Panc1 (cell line): ENCODE measurements at regions not wholly inside any gene's neighbourhood (a gene's known extent, or its start where the extent isn't known, plus 50 kb on each side); places are given as distances from the start of the nearest gene placed in this dataset.

Experiments used
- ATAC-seq: fragments of 200-7000 bp; cut with Tn5 transposase; 2 replicates; pipeline ENCODE4 v1.9.1; 2020; ENCODE audit warnings: mild to moderate bottlenecking, moderate library complexity
- BruUV-seq: library from RNA; stranded (reverse); fragments of 400-500 nt; replicated peaks from 2 replicates; lab custom pipeline; 2021; lab: Mats Ljungman, UMichigan
- CTCF ChIA-PET: fragments of 300-600 bp; sonication (Branson Sonifier 250); formaldehyde crosslinking; loops from one replicate; lab custom pipeline; 2022; ENCODE audit warnings: antibody characterized with exemption; lab: Charles Lee
- POLR2A ChIA-PET: fragments of 300-600 bp; sonication (Branson Sonifier 250); formaldehyde crosslinking; loops from one replicate; lab custom pipeline; 2022; ENCODE audit warnings: antibody characterized with exemption; lab: Charles Lee
- DNase-seq: peaks from one replicate; pipeline ENCODE4 v3.0.0-alpha.2; 2010; ENCODE audit warnings: low read depth, low spot score
- H3K27ac ChIP-seq: 2 replicates; pipeline ENCODE4 v1.5.1; 2011; ENCODE audit warnings: mild to moderate bottlenecking, low read length, inconsistent platforms
- H3K27me3 ChIP-seq: fragments of 200-500 bp; sonication (Bioruptor generic); 2 replicates; pipeline ENCODE4 v1.6.0; 2014; ENCODE audit warnings: low read length, inconsistent platforms; ENCODE audit not compliant: control insufficient read depth, insufficient read depth
- H3K36me3 ChIP-seq: fragments of 200-500 bp; sonication (Bioruptor generic); 2 replicates; pipeline ENCODE4 v1.5.1; 2014; ENCODE audit warnings: inconsistent platforms, mild to moderate bottlenecking, low read length, moderate library complexity; ENCODE audit not compliant: control insufficient read depth, insufficient read depth
- H3K4me1 ChIP-seq: 2 replicates; pipeline ENCODE4 v1.5.1; 2011; ENCODE audit warnings: inconsistent platforms, mild to moderate bottlenecking, low read length, moderate library complexity; ENCODE audit not compliant: control insufficient read depth, insufficient read depth
- H3K4me3 ChIP-seq, 2 experiments: 2 replicates each; pipeline ENCODE4 v1.5.1; 2011 to 2012; ENCODE audit warnings: low read depth in 2 of 2, low read length in 2 of 2, mild to moderate bottlenecking in 2 of 2, inconsistent platforms in 1 of 2, moderate library complexity in 1 of 2
- H3K9me3 ChIP-seq: fragments of 200-500 bp; sonication (Bioruptor generic); 2 replicates; pipeline ENCODE4 v1.5.1; 2014; ENCODE audit warnings: low read depth, mild to moderate bottlenecking, inconsistent platforms, low read length, moderate library complexity; ENCODE audit not compliant: control insufficient read depth, insufficient read depth
- POLR2AphosphoS5 ChIP-seq: IDR thresholded peaks from 2 replicates; pipeline ENCODE4 v1.6.1; 2012; ENCODE audit warnings: mild to moderate bottlenecking, low read depth, low read length, moderate library complexity
- SIN3A ChIP-seq: IDR thresholded peaks from 2 replicates; pipeline ENCODE4 v1.6.1; 2012; ENCODE audit warnings: low read depth, mild to moderate bottlenecking, low read length, moderate library complexity, borderline replicate concordance; ENCODE audit not compliant: insufficient read depth
- TCF7L2 ChIP-seq: IDR thresholded peaks from 2 replicates; pipeline ENCODE4 v1.6.1; 2011; ENCODE audit warnings: mild to moderate bottlenecking, low read depth, low read length, inconsistent platforms
- in situ Hi-C: cut with HindIII; loops from 2 replicates; pipeline ENCODE4 v1.10.0; 2016; ENCODE audit warnings: low sequenced_read_pairs, low pct_unique_long_range_greater_than_20kb
- intact Hi-C: fragments of 100-400 bp; cut with micrococcal nuclease; formaldehyde crosslinking; loops from one replicate; pipeline ENCODE4 v1.10.0; 2022; ENCODE audit not compliant: unreplicated experiment
- TF ChIP-seq, protein P1 (sequence below), 2 experiments: IDR thresholded peaks; 2 replicates each; pipeline ENCODE4 v1.6.1; 2011 to 2012; ENCODE audit warnings: low read depth in 2 of 2, control low read depth in 1 of 2, low read length in 1 of 2, mild to moderate bottlenecking in 1 of 2, moderate library complexity in 1 of 2; ENCODE audit not compliant: insufficient read depth in 1 of 2
- TF ChIP-seq, protein P2 (sequence below): fragments of 450-650 bp; IDR thresholded peaks from 2 replicates; pipeline ENCODE4 v1.5.1; 2017; ENCODE audit warnings: mild to moderate bottlenecking

DNA sequence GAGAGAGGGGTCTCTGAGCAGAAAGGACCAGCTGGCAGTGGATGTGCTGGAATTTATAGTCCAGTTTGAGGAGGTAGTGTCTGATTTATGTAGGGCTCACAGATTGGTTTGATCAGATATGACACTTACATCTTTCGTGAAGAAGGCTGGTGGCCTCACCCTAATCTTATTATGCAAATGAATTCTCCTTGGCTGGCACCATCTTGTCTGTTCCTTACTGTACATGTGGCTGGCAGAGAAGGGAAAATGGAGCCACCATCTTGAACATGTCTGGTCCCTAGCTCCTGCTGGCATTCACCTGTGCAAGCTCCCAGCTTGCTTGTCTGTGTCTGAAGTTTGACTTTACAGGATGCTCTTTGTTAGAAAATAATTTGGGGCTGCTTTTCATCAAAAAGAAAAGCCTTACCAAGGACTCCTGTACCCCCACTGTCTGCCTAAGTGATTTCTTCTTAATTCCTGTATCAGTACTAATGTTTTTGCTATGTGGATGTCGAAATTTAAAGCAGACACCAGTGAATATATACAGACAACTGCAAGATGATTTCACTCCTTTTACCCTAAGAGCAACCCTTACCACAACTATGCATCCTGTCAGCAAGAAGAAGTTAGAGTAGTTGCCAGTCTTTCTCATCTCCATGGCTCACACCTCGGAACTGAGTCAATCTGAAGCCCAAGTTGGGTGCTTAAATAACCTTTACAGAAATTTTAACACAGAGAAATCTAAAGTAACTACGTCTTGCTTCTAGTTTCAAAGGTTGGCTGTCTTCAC is 322.0 kb upstream of the SEMA3D start:
- DNase-seq = no peak
- in situ Hi-C loops = no loop called here
- CTCF ChIA-PET = no interaction called here

DNA sequence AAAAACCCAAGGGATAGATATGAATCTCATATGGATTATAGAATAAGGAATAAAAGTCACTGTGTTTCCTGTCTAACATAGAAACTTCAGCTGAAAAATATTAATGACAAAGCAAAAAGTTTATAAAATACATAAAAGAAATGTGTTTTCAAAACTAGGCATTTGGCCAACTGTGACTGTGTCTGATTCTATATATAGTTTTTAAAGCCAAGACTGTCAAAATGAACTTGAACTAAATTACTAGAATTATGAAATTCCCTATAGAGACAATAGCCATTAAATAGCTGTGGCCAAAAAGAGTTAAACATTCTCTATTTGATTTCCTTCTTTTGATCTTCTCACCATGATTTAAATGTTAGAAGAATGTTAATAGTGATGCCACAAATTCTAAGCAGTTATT is 311.2 kb upstream of the SEMA3D start:
- DNase-seq (no peak), ATAC-seq (no peak)
- ChIA-PET POLR2A (no interaction called here), CTCF (no interaction called here)
- no peak overlapping the region for H3K4me3 ChIP-seq
- H3K4me1 ChIP-seq = no peaks in the 10 kb centered on the region
- BruUV-seq = no TSS peak
- in situ Hi-C loops (no loop called here), intact Hi-C loops (no loop called here)
- H3K9me3 ChIP-seq = no peaks in the 10 kb centered on the region
- TF ChIP-seq POLR2AphosphoS5 = no peak
- no peaks in the 10 kb centered on the region for H3K36me3 ChIP-seq
- H3K27ac ChIP-seq = no peak overlapping the region
- H3K27me3 ChIP-seq = no peaks in the 10 kb centered on the region

More for the DNA sequence above, 322.0 kb upstream of the SEMA3D start:
- Histone ChIP-seq H3K27me3 (no peaks in the 10 kb centered on the region), H3K4me1 (no peaks in the 10 kb centered on the region), H3K4me3 (no peak overlapping the region), H3K36me3 (no peaks in the 10 kb centered on the region; the same call in 1 of the 2 replicates), H3K27ac (no peak overlapping the region), H3K9me3 (no peaks in the 10 kb centered on the region)
- intact Hi-C loops = no loop called here
- no TSS peak for BruUV-seq
- no peak for ATAC-seq
- POLR2A ChIA-PET = no interaction called here
- TF ChIP-seq TCF7L2 (no peak), SIN3A (no peak), POLR2AphosphoS5 (no peak)
- TF ChIP-seq, protein P1, sequence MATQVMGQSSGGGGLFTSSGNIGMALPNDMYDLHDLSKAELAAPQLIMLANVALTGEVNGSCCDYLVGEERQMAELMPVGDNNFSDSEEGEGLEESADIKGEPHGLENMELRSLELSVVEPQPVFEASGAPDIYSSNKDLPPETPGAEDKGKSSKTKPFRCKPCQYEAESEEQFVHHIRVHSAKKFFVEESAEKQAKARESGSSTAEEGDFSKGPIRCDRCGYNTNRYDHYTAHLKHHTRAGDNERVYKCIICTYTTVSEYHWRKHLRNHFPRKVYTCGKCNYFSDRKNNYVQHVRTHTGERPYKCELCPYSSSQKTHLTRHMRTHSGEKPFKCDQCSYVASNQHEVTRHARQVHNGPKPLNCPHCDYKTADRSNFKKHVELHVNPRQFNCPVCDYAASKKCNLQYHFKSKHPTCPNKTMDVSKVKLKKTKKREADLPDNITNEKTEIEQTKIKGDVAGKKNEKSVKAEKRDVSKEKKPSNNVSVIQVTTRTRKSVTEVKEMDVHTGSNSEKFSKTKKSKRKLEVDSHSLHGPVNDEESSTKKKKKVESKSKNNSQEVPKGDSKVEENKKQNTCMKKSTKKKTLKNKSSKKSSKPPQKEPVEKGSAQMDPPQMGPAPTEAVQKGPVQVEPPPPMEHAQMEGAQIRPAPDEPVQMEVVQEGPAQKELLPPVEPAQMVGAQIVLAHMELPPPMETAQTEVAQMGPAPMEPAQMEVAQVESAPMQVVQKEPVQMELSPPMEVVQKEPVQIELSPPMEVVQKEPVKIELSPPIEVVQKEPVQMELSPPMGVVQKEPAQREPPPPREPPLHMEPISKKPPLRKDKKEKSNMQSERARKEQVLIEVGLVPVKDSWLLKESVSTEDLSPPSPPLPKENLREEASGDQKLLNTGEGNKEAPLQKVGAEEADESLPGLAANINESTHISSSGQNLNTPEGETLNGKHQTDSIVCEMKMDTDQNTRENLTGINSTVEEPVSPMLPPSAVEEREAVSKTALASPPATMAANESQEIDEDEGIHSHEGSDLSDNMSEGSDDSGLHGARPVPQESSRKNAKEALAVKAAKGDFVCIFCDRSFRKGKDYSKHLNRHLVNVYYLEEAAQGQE (IDR thresholded peaks at IDR 0.05; ENCODE audit: insufficient read depth in 1 of 2, low read depth in 2 of 2, low read length in 1 of 2) = no peak
- TF ChIP-seq, protein P2, sequence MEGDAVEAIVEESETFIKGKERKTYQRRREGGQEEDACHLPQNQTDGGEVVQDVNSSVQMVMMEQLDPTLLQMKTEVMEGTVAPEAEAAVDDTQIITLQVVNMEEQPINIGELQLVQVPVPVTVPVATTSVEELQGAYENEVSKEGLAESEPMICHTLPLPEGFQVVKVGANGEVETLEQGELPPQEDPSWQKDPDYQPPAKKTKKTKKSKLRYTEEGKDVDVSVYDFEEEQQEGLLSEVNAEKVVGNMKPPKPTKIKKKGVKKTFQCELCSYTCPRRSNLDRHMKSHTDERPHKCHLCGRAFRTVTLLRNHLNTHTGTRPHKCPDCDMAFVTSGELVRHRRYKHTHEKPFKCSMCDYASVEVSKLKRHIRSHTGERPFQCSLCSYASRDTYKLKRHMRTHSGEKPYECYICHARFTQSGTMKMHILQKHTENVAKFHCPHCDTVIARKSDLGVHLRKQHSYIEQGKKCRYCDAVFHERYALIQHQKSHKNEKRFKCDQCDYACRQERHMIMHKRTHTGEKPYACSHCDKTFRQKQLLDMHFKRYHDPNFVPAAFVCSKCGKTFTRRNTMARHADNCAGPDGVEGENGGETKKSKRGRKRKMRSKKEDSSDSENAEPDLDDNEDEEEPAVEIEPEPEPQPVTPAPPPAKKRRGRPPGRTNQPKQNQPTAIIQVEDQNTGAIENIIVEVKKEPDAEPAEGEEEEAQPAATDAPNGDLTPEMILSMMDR = no peak

DNA sequence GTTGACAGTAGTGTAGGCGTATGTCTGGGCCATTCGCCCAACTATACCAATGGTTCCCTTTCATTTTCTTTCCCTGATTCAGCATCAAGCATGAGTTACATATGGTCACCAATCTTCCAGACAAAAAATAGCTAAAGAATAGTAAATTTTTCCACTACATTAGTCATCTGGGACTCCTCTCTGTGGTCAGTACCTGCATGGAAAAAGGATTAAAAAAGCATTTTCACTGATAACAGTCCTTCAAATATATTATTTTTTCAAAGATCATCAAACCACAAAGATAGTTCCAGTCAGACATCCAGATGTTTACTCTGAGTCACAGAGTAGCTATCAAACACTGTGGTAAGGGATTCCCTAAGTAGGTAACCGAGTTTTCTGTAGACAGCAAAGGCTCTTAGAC is 302.6 kb upstream of the SEMA3D start:
- Histone ChIP-seq H3K36me3 (no peaks in the 10 kb centered on the region; the same call in 1 of the 2 replicates), H3K4me1 (no peaks in the 10 kb centered on the region), H3K27me3 (no peaks in the 10 kb centered on the region), H3K9me3 (no peaks in the 10 kb centered on the region), H3K4me3 (no peak overlapping the region), H3K27ac (no peak overlapping the region)
- ATAC-seq = no peak
- POLR2A ChIA-PET = no interaction called here
- no peak for DNase-seq
- CTCF ChIA-PET = no interaction called here
- TF ChIP-seq, protein P2 = no peak
- TF ChIP-seq, protein P1 (IDR thresholded peaks at IDR 0.05; ENCODE audit: insufficient read depth in 1 of 2, low read depth in 2 of 2, low read length in 1 of 2) = no peak
- in situ Hi-C loops = no loop called here
- no TSS peak for BruUV-seq
- intact Hi-C loops = no loop called here
